Limb (tissue), 2 donors: ENCODE measurements at regions not wholly inside any gene's neighbourhood (a gene's known extent, or its start where the extent isn't known, plus 50 kb on each side); places are given as distances from the start of the nearest gene placed in this dataset.
"Not testable (repeated sequence)": the region's sequence is repeated elsewhere in the genome, so short reads cannot be mapped to it uniquely, and the experiment has no call there.

Experiments used
- DNase-seq, 2 donors: peaks; one replicate each; pipeline ENCODE4 v3.0.0-alpha.2; 2016; ENCODE audit errors: extremely low spot score in 2 of 2

GRCh38 chr5:38149815-38150195, 108.6 kb upstream of the EGFLAM start:
- no peak for DNase-seq

GRCh38 chr5:38148021-38148625, 110.2 kb upstream of the EGFLAM start:
- no peak for DNase-seq

GRCh38 chr5:38143384-38143783, 115.0 kb upstream of the EGFLAM start:
- no peak for DNase-seq

- DNase-seq: no peak
Measured at GRCh38 chr5:38141665-38142064, 116.7 kb upstream of the EGFLAM start.

GRCh38 chr5:38138574-38138973, 119.8 kb upstream of the EGFLAM start:
- DNase-seq: no peak

GRCh38 chr5:38135486-38136039, 122.8 kb upstream of the EGFLAM start:
- DNase-seq: no peak

- DNase-seq: no peak
Measured at GRCh38 chr5:38134810-38135209, 123.5 kb upstream of the EGFLAM start.

- not testable (repeated sequence) for DNase-seq
Measured at GRCh38 chr5:38134294-38134693, 124.1 kb upstream of the EGFLAM start.

- DNase-seq: no peak
Measured at GRCh38 chr5:38131686-38132085, 126.7 kb upstream of the EGFLAM start.

- no peak for DNase-seq
Measured at GRCh38 chr5:38124321-38124720, 134.0 kb upstream of the EGFLAM start.

- no peak for DNase-seq
Measured at GRCh38 chr5:38121420-38121819, 136.9 kb upstream of the EGFLAM start.

- no peak for DNase-seq
Measured at GRCh38 chr5:38119836-38120235, 138.5 kb upstream of the EGFLAM start.

- DNase-seq: no peak
Measured at GRCh38 chr5:38117784-38118479, 140.4 kb upstream of the EGFLAM start.

GRCh38 chr5:38115318-38115827, 143.0 kb upstream of the EGFLAM start:
- DNase-seq: no peak

- no peak for DNase-seq
Measured at GRCh38 chr5:38113880-38114279, 144.5 kb upstream of the EGFLAM start.

GRCh38 chr5:38113456-38113855, 144.9 kb upstream of the EGFLAM start:
- no peak for DNase-seq

GRCh38 chr5:38112938-38113337, 145.4 kb upstream of the EGFLAM start:
- no peak for DNase-seq

GRCh38 chr5:38110130-38110529, 148.2 kb upstream of the EGFLAM start:
- DNase-seq: no peak

- DNase-seq: no peak
Measured at GRCh38 chr5:38107096-38107495, 151.3 kb upstream of the EGFLAM start.

GRCh38 chr5:38105801-38106200, 152.6 kb upstream of the EGFLAM start:
- no peak for DNase-seq

GRCh38 chr5:38105231-38105570, 153.2 kb upstream of the EGFLAM start:
- DNase-seq: no peak

- DNase-seq: no peak
Measured at GRCh38 chr5:38104497-38105230, 153.7 kb upstream of the EGFLAM start.
